Testis (tissue), 2 donors: ENCODE measurements at regions not wholly inside any gene's neighbourhood (a gene's known extent, or its start where the extent isn't known, plus 50 kb on each side); places are given as distances from the start of the nearest gene placed in this dataset.

Source experiments
- POLR2A ChIP-seq: fragments of 450-650 bp; IDR thresholded peaks from one replicate; pipeline ENCODE4 v1.6.1; 2017; ENCODE audit warnings: antibody characterized with exemption, mild to moderate bottlenecking, moderate library complexity
- TF ChIP-seq, protein P1 (sequence below), 3 experiments: fragments of 450-650 bp in 2 of 3; fragments of 200-600 bp in 1 of 3; sonication (generic) in 1 of 3; IDR thresholded peaks; one replicate each; pipeline ENCODE4 v1.5.1; 2016 to 2019; ENCODE audit warnings: antibody characterized with exemption in 3 of 3, mild to moderate bottlenecking in 2 of 3, moderate library complexity in 1 of 3

DNA sequence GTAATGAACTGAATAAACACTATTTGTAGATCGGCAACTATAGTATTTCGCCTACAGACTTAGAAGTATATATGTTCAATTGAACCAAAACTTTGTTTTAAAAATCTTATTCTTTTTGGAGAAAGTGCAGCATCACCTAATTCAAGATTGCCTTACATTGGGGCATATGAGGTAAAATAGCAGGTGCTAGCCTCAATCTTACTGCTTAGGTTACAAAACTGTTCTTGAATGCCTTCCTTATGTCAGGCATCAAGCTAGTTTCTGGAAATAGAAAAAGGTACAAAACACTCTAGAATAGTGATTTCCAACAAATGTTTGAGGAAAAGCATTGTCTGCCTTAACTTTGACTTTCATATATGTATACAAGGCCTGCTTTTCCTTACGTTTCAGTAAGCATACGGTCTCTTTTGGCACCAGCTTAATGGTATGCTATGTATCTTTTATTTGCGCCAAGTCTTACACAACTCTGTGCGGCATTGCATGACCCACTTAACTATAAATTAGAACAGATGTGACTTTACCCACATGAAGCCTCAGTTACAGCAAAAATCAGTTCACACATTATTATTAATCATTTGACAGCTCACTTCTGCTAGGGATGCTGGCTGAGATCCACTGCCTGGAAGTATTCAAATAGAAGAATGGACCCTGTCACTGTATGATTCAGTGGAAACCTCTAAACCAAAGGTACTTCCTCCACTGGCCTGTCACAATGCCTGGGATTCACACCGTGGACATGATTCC, 174.1 kb downstream of the PRELID2 start:
- TF ChIP-seq POLR2A: no peak
- TF ChIP-seq, protein P1, sequence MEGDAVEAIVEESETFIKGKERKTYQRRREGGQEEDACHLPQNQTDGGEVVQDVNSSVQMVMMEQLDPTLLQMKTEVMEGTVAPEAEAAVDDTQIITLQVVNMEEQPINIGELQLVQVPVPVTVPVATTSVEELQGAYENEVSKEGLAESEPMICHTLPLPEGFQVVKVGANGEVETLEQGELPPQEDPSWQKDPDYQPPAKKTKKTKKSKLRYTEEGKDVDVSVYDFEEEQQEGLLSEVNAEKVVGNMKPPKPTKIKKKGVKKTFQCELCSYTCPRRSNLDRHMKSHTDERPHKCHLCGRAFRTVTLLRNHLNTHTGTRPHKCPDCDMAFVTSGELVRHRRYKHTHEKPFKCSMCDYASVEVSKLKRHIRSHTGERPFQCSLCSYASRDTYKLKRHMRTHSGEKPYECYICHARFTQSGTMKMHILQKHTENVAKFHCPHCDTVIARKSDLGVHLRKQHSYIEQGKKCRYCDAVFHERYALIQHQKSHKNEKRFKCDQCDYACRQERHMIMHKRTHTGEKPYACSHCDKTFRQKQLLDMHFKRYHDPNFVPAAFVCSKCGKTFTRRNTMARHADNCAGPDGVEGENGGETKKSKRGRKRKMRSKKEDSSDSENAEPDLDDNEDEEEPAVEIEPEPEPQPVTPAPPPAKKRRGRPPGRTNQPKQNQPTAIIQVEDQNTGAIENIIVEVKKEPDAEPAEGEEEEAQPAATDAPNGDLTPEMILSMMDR (IDR thresholded peaks at IDR 0.05): no peak
